ENCODE measurements at regions not wholly inside any gene's neighbourhood (a gene's known extent, or its start where the extent isn't known, plus 50 kb on each side); places are given as distances from the start of the nearest gene placed in this dataset.

DNA sequence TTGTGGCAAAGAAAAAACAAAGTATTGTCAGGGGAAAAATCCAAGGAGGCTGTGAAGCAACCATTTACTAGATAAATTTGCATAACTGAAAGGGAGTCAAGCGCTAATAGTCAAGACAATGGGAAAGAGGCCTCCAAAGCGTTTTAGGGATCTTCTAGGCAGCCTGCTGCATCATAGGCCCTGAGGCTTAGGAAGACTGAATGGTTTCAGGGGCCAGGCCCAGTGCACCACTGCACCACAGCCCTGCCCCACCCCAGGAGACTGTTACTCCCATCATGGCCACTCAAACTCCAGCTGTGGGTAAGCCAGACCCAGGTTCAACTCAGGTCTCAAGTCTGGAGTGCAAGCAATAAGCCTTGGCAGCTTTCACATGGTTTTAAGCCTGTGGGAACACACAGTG lies 362.9 kb downstream of the SH3BGRL start:
- H2BK120ac ChIP-seq (ENCODE audit: low read depth, low read length, poor library complexity, severe bottlenecking): no peak overlapping the region
- H3K18ac ChIP-seq (ENCODE audit: insufficient read length, low read depth, low read length): no peak overlapping the region
- H3K14ac ChIP-seq (ENCODE audit: insufficient read depth, low read length): no peak overlapping the region
- no peak overlapping the region for H3K4me3 Mint-ChIP-seq
- H3K4me1 Mint-ChIP-seq: no peaks in the 10 kb centered on the region
- no peak overlapping the region for H2AK5ac ChIP-seq (ENCODE audit: insufficient read length, low read length)
- no peaks in the 10 kb centered on the region for H3K23me2 ChIP-seq (ENCODE audit: insufficient read length, low read depth, low read length, poor library complexity, severe bottlenecking)
- H3K27me3 ChIP-seq (ENCODE audit: insufficient read depth, low read length): no peaks in the 10 kb centered on the region
- DNase-seq: no peak
- no peak overlapping the region for H3K9ac ChIP-seq (ENCODE audit: extremely low read depth, insufficient read length, low read length)
- H2BK15ac ChIP-seq (ENCODE audit: low read depth, low read length): no peak overlapping the region
- no peak overlapping the region for H2BK5ac ChIP-seq (ENCODE audit: insufficient read length, low read length)
- no peak overlapping the region for H4K91ac ChIP-seq (ENCODE audit: insufficient read length, low read depth, low read length)
- peaks cover 40% of the 10 kb centered on the region for H3K9me3 ChIP-seq (ENCODE audit: control insufficient read depth, low read depth, low read length)
- H3K4me1 ChIP-seq (ENCODE audit: insufficient read depth, low read length): no peaks in the 10 kb centered on the region
- H3K27ac Mint-ChIP-seq: no peak overlapping the region
- peaks cover 2 to 8% (median 3%) of the 10 kb centered on the region in 3 experiments; a peak in 4 of 7 replicates for H3K36me3 Mint-ChIP-seq (ENCODE audit: insufficient read depth in 1 of 3, low read depth in 3 of 3)
- peaks cover 67 to 83% of the 10 kb centered on the region in 2 experiments for H3K9me3 Mint-ChIP-seq
- no peak overlapping the region for H2AFZ ChIP-seq (ENCODE audit: low read length)
- WGBS (ENCODE audit: extremely low coverage, insufficient read length, low lambda C conversion rate): no CpG with 5 or more reads among the region's 2 CpGs
- H3K79me1 ChIP-seq (ENCODE audit: insufficient read depth, low read depth, low read length, poor library complexity, severe bottlenecking): no peaks in the 10 kb centered on the region
- H3K23ac ChIP-seq (ENCODE audit: insufficient read length, low read depth, low read length): no peak overlapping the region
- no peak overlapping the region for H4K5ac ChIP-seq (ENCODE audit: insufficient read length, low read depth, low read length)
- no peak overlapping the region for H3T11ph ChIP-seq (ENCODE audit: low read length)
- H4K20me1 ChIP-seq (ENCODE audit: control insufficient read depth, insufficient read depth, insufficient read length): no peaks in the 10 kb centered on the region
- TF ChIP-seq, protein P1, sequence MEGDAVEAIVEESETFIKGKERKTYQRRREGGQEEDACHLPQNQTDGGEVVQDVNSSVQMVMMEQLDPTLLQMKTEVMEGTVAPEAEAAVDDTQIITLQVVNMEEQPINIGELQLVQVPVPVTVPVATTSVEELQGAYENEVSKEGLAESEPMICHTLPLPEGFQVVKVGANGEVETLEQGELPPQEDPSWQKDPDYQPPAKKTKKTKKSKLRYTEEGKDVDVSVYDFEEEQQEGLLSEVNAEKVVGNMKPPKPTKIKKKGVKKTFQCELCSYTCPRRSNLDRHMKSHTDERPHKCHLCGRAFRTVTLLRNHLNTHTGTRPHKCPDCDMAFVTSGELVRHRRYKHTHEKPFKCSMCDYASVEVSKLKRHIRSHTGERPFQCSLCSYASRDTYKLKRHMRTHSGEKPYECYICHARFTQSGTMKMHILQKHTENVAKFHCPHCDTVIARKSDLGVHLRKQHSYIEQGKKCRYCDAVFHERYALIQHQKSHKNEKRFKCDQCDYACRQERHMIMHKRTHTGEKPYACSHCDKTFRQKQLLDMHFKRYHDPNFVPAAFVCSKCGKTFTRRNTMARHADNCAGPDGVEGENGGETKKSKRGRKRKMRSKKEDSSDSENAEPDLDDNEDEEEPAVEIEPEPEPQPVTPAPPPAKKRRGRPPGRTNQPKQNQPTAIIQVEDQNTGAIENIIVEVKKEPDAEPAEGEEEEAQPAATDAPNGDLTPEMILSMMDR (conservative IDR thresholded peaks at IDR 0.05): no peak
- H3K4me2 ChIP-seq (ENCODE audit: insufficient read depth, insufficient read length, low read length): no peak overlapping the region
- no peak overlapping the region for H2BK12ac ChIP-seq (ENCODE audit: insufficient read length, low read depth, low read length)
- no peak overlapping the region for H2BK20ac ChIP-seq (ENCODE audit: low read depth, low read length, poor library complexity, severe bottlenecking)
- H3K27ac ChIP-seq (ENCODE audit: insufficient read length, low read depth, low read length): no peak overlapping the region
- no peaks in the 10 kb centered on the region for H3K79me2 ChIP-seq (ENCODE audit: insufficient read depth, low read length)
- no peak overlapping the region for H3K4ac ChIP-seq (ENCODE audit: low read depth, low read length)
- no peak overlapping the region for H3K56ac ChIP-seq (ENCODE audit: insufficient read length, low read depth, low read length)
- H3K27me3 Mint-ChIP-seq (ENCODE audit: low read depth): no peaks in the 10 kb centered on the region
- H4K8ac ChIP-seq (replicated peaks; ENCODE audit: insufficient read length, low read depth, low read length): no peak overlapping the region

Data from H9 (cell line).